HG02938 (cell line): ENCODE measurements at regions not wholly inside any gene's neighbourhood (a gene's known extent, or its start where the extent isn't known, plus 50 kb on each side); places are given as distances from the start of the nearest gene placed in this dataset.
"Not testable (repeated sequence)": the region's sequence is repeated elsewhere in the genome, so short reads cannot be mapped to it uniquely, and the experiment has no call there.

Source experiments
- ATAC-seq: cut with Tn5 transposase; IDR thresholded peaks from one replicate; pipeline ENCODE4 v1.9.1; 2021; ENCODE audit warnings: mild to moderate bottlenecking, moderate library complexity; ENCODE audit not compliant: unreplicated experiment

DNA sequence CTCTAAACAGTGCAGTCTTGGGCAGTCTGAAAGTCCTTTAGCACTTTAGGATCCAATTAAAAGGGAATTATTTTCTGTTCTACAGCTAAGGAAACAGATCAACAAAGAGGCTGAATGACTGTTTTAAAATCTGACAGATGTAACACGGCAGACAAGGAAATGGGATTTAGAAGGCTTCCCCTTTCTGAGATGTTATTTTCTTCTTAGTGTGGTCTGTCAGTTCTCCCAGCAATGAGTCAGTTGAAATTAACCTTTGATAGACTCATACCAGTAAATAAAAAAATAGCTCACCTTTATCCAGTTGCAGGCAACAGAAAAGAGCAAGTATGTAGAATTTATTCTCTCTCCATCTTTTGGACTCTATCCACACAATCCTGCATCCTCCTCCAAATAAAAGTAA is 98.1 kb downstream of the NEDD1 start:
- ATAC-seq: no peak

DNA sequence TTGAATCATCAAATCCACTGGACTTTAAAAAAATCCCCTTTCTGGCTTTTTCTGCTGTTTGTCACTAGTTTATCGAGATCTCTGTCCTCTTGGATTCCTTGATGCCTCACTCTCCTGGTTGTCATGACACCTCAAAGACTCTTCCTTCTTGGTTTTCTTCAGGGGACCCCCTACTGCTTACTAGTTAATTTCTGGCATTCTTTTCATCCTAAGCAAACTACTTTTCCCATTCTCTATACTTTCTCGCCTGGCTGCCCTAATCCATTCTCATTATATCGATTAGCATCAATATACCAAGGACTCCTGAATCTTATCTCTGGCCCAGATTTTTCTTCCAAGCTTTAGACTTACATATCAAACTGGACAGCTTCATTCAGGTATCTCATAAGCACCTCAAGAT is 98.6 kb downstream of the NEDD1 start:
- no peak for ATAC-seq

DNA sequence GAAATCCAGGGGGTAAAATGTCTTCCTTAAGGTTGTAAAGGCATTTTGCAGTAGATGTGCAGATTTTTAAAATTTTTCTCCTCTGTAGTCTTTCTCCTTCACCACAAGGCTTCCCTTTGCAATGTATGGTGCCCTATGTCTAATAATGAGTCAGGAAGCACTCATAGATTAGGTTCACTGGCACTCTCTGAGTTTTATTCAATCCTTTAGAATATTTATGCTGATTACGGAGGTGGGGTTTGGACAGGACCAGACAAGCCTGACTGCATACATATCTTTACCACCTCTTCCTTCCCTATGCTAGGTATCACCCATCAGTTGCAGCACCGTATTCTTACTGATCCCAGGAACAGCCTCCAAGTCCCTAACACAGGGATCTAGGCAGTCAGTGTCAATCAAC is 99.5 kb downstream of the NEDD1 start:
- ATAC-seq: no peak

DNA sequence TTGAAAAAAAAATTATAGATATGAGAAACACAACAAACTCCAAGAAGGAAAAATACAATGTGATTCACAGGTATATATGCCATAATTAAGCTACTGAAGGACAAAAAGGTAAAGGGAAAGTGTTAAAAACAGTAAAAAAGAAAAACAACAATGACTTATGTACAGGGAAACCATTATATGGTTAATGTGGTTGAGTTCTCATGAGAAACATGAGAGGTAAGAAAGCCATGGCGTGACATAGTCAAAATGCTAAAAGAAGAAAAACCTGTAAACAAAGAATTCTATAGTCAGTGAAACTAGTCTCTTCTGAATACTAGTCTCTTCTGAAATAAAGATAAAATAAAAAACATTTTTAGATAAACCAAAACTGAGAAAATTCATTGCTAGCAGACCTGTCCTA is 109.1 kb downstream of the NEDD1 start:
- no peak for ATAC-seq

DNA sequence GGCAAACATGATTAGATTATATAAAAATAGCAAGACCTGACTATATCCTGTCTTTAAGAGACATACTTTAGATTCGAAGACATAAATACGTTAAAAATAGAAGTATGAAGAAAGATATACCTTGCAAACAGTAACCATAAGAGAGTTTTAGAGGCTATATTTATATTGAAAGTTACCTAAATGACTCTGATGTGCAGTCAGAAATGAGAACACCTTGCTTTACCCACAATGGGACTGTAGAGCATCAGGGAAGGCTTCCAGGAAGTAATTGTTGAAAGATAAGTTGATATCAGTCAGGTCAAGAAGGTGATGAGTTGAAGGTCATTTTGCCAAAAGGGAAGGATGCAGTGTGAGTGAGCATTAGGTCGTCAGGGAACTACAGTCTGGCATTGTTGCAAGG is 110.2 kb downstream of the NEDD1 start:
- ATAC-seq: no peak

DNA sequence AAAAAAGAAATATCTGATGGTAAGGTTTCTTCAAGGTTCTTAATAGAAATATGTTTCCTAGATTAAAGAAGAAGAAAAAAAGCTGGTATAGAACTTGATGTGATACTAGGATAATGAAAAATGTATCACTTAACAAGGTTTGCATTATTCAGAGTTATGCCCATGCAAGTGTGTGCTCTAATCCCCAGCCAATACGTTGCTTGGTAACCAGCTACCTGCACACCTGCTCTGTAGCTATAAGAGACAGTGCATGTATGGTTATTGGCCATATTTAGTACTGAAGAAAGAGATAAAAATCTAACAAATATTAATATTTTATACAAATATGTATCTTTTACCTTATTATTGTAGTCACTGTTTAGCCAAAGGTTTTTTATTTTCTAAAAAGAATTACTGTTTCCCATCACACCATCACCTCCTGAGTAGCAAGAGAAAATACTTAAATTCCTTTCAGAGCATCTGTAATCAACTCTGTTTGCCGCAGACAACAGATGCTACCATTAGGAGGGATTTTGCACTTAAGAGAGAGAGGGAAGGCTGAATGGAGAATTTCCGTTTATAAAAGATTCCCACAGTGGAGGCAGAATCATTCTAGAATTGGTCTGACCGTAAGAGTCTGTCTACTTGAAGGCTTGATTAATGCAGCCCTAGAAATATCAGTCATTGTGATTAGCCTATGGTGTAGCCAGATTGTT is 115.6 kb downstream of the NEDD1 start:
- ATAC-seq: no peak

DNA sequence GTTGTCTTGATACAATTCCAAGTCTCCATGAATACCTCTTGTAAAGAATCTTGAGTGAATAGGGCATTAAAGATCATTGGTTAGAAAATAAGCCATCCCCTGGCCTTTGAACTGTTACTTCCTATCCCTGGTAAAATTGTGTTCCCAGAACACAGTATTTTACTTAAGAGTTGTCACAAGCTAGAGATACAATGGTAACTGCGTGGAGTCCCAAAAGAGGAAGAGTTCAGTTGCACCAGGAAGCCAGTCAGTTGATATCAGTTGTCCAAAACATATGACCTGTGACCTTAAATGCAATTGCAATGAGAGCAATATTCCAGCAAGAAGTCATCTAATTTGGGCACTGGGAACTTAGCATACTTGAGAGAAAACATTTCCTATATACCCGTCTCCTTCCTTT is 117.3 kb downstream of the NEDD1 start:
- no peak for ATAC-seq

DNA sequence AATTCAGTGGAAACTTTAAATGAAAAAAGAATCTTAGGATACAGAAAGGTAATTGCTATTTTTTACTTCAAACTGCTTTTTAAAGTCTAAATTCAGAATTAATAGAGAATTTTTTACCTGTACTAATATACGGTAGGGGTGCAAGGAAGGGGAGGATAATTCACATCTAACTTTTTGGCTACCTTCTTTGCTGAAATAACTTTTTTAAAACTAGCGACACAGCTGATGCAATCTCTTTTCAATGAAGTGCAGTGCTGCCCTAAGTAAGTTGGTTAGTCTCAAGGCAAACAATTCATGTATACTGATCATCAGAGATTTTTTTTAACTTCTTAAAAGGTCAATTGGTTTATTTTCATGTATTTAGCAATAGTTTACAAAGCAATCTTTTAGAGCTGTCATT is 119.8 kb downstream of the NEDD1 start:
- no peak for ATAC-seq

DNA sequence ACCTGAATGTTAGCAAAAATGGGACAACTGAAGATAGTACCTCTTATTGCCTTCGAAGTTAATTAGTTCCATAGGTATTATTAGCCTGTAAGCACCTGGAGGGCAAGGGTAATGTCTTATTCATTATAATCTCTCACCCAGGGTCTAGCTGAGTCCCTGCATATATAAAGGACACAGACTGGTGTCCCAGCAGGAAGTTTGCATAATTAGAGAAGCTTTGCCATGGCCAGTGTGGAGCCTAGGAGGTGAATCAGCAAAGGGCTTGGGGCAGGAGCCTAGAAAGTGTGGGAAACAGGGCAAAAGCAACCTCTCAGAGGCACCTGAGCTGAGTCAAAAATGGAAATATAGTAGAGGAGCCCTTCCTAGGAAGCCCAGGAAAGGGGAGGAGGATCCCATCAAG is 120.4 kb downstream of the NEDD1 start:
- ATAC-seq: no peak

DNA sequence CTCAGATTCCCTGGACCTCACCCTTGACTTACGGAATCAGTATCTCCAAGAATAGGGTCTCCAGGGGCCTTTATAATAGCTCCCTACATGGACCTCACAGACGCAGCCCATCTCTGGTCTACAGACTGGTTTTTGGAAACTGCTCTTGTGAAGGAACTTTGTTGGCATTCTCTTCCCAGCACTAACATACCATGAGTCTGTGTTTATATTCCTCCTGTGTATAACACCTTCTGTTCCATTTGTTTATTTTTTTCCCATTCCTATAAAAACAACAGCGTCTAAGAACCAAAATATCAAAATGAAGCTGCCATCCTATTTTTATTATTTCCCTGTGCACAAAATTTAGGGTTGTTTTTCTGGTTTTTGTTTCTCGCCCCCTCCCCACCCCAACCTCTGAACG is 131.1 kb downstream of the NEDD1 start:
- ATAC-seq: no peak

DNA sequence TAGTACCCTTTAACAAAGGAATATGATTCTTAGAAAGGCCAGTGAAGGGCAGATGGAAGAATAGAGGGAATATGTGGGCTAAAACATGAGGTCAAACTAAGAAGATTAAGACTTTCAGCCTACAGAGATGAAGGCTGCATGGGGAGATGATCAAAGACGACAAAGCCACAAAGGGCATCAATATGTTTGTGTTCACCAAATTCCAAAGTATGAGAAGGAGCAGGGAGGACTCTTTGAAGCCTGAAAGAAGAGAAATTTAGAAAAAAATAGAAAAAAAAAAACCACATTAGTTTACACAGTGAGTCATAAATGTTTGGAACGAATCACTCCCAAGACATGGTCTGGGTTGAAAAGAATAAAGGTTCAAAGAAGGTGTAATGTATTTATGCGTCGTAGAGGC is 131.8 kb downstream of the NEDD1 start:
- ATAC-seq: no peak

DNA sequence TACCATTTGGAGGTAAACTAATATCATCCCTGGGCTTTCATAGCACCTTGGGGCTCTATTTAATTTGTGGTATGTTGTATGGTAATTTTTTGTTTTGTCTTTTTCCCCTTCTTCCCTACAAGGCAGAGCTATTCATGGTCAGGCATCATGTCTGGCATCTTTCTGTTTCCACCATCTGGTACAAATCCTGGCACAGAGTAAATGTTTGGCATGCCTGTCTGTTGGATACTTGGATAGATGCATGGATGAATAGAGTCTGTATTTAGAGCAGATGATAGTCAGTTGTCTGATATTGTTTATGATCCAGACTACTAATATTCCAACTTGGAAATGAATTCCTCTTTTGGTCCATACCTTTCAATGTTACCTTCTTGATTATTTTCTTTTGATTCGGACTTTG is 139.8 kb downstream of the NEDD1 start:
- no peak for ATAC-seq

DNA sequence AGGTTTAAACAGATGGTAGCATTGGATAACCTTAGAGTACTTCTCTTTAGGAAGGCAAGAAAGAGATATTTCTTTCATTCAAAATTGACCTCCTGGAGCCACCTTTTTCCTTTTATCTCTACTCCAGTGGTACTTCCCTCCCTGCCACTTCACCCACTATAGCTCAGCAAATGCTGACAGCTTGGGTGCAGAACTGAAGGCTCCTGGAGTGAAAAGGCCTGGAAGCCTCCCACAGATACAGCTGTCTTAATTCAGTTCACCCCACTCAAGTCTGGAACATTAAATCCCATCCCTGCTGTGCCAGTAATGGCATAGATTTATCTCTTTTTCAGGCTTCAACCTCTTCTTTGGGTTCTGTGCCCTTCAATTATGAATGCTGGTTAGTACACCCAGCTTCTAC is 140.3 kb downstream of the NEDD1 start:
- ATAC-seq: no peak

DNA sequence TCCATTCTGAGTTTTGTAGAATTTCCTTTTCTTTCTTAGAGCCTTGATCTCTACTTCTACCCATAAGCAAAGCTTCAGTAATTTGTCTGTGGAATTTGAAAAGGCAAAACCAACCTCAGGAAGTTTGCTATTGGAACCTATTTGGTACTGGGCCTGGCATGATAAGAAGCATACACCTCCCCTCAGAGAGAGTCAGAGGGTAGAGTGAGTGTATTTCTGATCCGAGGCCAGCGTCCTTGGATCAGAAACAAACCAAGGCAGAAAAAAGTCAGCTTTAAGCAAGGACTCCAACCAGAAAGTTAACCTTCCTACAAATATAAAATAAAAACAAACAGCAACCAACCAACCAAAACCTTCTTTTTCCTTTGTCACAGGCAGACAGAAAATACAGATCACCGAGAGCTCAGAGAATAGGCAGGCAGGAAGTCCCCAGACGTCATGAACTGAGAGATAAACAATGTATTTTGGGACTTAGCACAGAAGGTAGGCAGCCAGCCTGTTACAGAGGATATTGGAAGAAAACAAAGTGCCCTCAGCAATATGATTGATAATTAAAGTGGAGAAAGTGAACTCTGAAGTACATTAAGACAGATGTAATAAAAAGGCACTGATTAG is 141.5 kb downstream of the NEDD1 start:
- ATAC-seq: no peak

DNA sequence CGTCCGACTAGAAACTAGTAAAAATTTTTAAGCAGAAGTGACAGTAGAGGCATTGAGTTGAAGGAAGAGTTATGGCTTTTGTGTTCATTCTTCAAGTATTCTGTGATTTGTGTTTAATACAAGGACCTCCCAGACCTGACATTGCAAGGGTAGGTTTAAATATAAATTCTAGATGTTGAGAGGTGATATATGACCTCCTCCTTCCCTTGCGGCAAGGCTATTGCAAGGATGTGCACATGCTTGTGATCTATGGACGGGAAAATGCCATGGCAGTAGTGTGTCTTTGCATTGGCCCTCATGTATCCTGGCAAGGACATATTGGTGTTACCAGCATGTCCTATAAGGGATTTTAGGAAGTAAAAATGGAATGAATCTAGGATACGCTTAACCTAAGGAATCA is 143.5 kb downstream of the NEDD1 start:
- ATAC-seq: no peak

DNA sequence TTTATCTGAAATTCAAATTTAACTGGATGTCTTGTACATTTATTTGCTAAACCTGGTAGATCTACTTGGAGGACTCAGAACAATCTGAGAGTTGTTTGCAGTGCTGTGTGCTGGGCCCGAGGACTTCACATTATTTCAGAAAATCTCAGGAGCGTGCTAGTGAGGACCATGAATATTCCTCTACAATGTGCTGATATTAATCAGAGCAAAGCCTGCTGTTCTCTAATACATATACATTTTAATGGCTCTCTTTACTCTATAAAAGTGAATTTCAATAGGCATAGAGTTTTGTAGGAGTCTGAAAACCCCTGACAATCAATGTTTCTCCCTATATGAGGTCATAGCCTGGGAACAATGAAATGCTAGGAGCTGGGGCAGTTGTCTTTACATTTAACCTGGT is 144.3 kb downstream of the NEDD1 start:
- no peak for ATAC-seq

DNA sequence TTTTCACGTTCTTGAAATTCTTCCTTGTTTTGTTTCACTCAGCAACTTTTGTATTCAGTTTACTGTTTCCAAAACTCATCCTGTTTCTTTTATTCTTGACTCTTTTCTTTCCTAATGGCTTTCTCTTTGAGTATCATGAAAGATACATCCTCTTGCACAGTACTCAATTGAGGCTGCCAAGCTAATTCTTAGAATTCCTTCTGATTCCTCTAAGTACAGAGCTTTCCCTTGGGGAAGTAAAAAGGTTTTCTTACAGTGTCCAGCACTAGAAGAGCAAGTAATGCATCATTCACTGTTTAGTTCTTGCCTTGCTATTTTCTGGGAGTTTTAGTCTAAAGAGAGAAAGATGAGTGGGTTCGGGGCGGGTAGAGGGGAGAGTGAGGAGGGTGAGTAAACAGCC is 154.1 kb downstream of the NEDD1 start:
- no peak for ATAC-seq

DNA sequence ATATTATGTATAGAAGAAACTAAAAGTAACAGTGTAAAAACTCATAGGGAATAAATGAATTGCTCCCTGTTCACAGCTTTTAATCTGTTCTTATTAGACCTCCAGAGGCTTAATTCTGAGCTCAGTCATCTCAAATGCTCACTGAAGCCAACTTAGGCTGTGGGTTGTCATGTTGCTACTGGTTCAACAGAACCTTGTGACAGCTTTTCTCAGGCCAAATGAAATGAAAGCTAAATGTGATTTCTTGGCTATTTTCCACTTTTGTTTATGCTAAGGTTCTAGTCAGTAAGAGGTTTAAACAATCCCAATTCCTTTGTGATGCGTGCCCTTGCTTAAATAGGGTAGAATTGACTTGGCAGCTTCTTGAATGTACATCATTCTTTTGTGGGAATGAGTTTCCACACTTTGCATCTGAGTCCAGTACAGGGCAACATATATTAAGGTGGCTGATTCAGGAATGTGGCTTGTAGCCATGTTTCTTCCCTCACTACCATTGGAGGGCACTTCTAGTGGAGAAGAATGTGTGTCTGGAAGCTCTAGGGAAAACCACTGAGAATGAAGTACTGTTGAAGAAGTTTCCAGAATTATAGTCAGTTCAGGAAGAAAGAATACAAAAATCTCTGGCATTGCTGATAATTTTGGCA is 156.4 kb downstream of the NEDD1 start:
- no peak for ATAC-seq

DNA sequence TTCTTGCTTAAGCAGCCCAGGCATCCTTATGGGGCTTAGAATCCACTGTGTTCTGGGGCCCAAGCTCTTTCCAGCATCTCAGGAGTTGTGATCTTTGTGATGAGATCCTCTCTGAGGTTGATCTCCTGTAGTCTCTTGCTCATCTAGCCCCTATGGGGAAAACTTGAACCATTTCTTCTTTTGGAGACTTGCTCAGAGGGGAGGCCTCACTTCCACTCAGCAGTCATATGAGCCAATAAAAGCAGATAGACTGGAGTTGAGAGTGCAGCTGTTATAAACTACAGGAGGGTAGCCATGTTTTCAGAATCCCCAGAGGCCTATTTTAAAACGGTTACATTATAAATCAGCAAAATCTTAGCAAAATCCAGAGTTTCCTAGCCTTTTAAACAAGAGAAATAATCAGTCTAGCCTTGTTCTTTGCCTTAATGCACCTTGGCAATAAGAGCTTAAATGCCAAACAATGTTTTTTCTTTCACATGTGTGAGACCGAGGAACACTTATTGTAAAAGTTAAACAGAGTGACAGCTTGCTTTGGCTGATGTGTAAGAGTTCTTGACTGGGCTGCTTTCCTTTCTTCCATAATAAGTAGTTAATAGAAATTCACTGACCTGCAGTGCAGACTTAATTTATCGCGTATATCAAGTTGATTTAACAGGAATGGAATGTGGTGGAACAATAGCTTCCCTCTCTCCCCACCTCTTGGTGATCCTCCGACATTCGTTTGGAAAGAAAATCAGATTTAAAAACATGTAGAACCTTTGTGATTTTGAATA is 168.3 kb downstream of the NEDD1 start:
- no peak for ATAC-seq

DNA sequence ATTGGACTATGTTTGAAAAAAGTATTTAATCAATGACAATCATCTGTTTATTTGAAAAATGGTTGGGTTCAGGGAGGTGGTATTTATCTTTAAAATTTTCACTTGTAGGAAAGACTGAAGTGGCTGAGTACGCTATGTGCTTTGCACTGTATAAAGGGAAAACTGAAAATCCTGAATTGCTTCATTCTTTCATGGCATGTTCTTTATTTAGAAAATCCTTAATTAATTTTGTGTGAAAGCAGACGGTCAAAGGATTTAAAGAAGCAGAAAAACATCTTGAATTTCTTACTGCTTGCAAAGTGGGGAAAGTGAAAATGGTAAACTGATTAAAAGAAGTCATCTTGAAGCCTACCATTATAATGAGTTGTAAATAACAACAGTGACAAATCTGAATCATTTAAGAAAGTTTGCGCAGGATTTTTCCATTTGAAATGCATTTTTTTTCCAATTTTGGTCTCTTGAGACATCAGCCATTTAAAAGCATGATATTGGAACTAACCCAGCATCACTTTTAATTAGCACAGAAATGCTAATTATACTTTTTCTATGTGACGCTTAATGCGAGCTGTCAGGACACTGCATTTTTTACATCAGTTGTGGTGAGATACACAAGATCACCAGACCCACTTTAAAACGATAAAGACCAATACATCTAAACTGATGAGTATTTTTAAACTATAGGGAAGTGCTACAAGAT is 169.0 kb downstream of the NEDD1 start:
- no peak for ATAC-seq

DNA sequence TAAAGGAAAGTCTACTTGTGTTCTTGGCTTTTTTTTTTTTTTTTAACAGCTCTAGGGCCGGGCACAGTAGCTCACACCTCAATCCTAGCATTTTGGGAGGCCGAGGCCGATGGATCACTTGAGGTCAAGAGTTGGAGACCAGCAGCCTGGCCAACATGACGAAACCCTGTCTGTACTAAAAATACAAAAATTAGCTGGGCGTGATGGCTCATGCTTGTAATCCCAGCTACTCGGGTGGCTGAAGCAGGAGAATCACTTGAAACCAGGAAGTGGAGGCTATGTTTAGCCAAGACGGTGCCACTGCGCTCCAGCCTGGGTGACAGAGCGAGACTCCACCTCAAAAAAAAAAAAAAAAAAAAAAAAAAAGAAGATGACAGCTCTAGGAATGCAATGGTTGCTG is 169.9 kb downstream of the NEDD1 start:
- ATAC-seq: not testable (repeated sequence)
